22Rv1 (cell line): ENCODE measurements at regions not wholly inside any gene's neighbourhood (a gene's known extent, or its start where the extent isn't known, plus 50 kb on each side); places are given as distances from the start of the nearest gene placed in this dataset.

Experiments
- H3K27ac ChIP-seq: fragments of 450-650 bp; 2 replicates; pipeline ENCODE4 v1.5.1; 2017
- ZFX ChIP-seq: fragments of 450-650 bp; IDR thresholded peaks from 2 replicates; pipeline ENCODE4 v1.6.1; 2017; ENCODE audit warnings: antibody characterized with exemption, borderline replicate concordance
- TF ChIP-seq, protein P1 (sequence below): fragments of 450-650 bp; IDR thresholded peaks from 2 replicates; pipeline ENCODE4 v1.5.1; 2017; ENCODE audit warnings: mild to moderate bottlenecking

- TF ChIP-seq ZFX, result no peak
- TF ChIP-seq, protein P1, sequence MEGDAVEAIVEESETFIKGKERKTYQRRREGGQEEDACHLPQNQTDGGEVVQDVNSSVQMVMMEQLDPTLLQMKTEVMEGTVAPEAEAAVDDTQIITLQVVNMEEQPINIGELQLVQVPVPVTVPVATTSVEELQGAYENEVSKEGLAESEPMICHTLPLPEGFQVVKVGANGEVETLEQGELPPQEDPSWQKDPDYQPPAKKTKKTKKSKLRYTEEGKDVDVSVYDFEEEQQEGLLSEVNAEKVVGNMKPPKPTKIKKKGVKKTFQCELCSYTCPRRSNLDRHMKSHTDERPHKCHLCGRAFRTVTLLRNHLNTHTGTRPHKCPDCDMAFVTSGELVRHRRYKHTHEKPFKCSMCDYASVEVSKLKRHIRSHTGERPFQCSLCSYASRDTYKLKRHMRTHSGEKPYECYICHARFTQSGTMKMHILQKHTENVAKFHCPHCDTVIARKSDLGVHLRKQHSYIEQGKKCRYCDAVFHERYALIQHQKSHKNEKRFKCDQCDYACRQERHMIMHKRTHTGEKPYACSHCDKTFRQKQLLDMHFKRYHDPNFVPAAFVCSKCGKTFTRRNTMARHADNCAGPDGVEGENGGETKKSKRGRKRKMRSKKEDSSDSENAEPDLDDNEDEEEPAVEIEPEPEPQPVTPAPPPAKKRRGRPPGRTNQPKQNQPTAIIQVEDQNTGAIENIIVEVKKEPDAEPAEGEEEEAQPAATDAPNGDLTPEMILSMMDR, result no peak
- H3K27ac ChIP-seq, result no peak overlapping the region
Observed at GRCh38 chr6:79824202-79824601, 123.2 kb downstream of the ELOVL4 start.

GRCh38 chr6:79821859-79822258 is 125.5 kb downstream of the ELOVL4 start:
- H3K27ac ChIP-seq, result no peak overlapping the region
- TF ChIP-seq, protein P1, result no peak
- no peak for TF ChIP-seq ZFX

DNA sequence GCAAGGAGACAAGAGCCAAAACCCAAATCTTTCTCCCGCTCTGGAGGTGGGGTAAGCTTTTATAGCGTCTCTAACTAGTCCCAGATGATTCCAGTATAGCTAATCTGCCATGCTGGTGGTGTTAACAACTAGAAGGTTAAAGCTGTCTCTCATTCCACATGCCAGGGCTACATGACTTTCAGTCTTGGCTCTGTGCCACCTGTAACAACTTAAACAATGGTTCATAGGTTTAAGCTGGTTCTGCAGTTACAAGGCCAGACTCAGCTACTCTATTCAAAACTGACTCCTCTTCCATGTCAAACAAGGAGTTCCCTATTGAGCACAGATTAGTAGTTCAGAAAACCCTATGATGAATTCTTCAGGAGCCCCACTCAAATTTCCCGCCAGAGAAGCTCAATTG is 128.9 kb downstream of the ELOVL4 start:
- TF ChIP-seq, protein P1, result no peak
- H3K27ac ChIP-seq, result no peak overlapping the region

DNA sequence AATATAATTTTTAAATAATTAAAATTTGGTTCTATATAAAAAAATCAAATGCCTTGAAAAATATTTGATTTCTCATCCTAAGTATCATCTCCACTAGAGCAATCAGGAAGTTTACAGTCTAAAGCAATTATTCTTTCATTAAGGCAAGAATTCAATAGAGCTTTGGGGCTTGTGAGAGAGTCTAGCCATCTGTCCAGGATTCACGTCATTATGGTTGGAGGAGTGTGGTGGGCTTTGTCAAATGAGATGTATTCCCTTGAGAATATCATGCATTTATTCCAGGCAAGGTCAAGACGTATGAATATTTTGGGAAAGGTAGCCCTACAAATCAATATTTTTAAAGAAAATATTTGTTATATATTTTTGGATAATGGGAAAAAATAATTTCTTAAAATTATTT is 132.4 kb downstream of the ELOVL4 start:
- H3K27ac ChIP-seq, result no peak overlapping the region
- TF ChIP-seq, protein P1, result no peak
- no peak for TF ChIP-seq ZFX

- TF ChIP-seq, protein P1, result peak; percentile 94
- TF ChIP-seq ZFX, result no peak
Observed at GRCh38 chr6:79813854-79814709, 133.3 kb downstream of the ELOVL4 start.

GRCh38 chr6:79813143-79813850 is 134.1 kb downstream of the ELOVL4 start:
- TF ChIP-seq ZFX, result no peak
- TF ChIP-seq, protein P1, result no peak
- no peak overlapping the region for H3K27ac ChIP-seq

More at GRCh38 chr6:79813854-79814709, 133.3 kb downstream of the ELOVL4 start:
- no peak overlapping the region for H3K27ac ChIP-seq

DNA sequence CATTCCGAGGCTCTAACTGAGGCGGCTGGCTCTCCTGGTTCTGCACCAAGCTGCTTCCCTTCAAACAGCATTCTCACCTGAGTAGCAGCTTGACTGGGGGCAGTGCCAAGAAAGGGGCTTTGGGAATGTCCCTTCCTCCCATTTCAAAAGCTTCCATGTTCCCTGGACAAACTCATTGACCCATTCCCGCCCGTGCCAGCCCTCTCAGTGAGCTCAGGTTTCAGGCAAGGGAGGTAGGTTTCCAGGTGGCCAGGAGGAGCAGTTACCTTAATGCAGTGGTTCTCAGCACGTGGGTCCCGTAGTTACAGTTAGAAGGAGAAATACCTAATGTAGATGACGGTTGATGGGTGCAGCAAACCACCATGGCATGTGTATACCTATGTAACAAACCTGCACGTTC is 135.2 kb downstream of the ELOVL4 start:
- no peak overlapping the region for H3K27ac ChIP-seq
- no peak for TF ChIP-seq ZFX
- TF ChIP-seq, protein P1, result no peak
